Tibial nerve (tissue), 4 donors: ENCODE measurements at regions not wholly inside any gene's neighbourhood (a gene's known extent, or its start where the extent isn't known, plus 50 kb on each side); places are given as distances from the start of the nearest gene placed in this dataset.

Experiments used
- DNase-seq, 2 donors: peaks; one replicate each; pipeline ENCODE4 v3.0.0-alpha.2; 2019; ENCODE audit warnings: low spot score in 2 of 2
- H3K27ac ChIP-seq, 4 donors: fragments of 200-600 bp; sonication (generic) in 3 of 4; one replicate each; pipeline ENCODE4 v1.5.1; 2017 to 2019; ENCODE audit warnings: mild to moderate bottlenecking in 1 of 4
- H3K27me3 ChIP-seq, 2 donors: fragments of 200-600 bp; sonication (generic) in 1 of 2; one replicate each; pipeline versions ENCODE4 v1.5.1 to v1.6.0; 2017 to 2019
- H3K36me3 ChIP-seq, 3 donors: fragments of 200-600 bp; sonication (generic); one replicate each; pipeline ENCODE4 v1.5.1; 2018 to 2019
- H3K4me1 ChIP-seq, 4 donors: fragments of 200-600 bp; sonication (generic) in 3 of 4; one replicate each; pipeline ENCODE4 v1.5.1; 2017 to 2019
- H3K4me3 ChIP-seq, 4 donors: fragments of 200-600 bp; sonication (generic) in 3 of 4; one replicate each; pipeline ENCODE4 v1.5.1; 2017 to 2019; ENCODE audit warnings: mild to moderate bottlenecking in 1 of 4, moderate library complexity in 1 of 4
- H3K9me3 ChIP-seq, 4 donors: fragments of 200-600 bp; sonication (generic) in 3 of 4; one replicate each; pipeline ENCODE4 v1.5.1; 2017 to 2019
- EP300 ChIP-seq, 2 donors: sonication (generic); formaldehyde crosslinking; IDR thresholded peaks; one replicate each; pipeline ENCODE4 v1.6.1; 2017; ENCODE audit warnings: antibody characterized with exemption in 2 of 2, mild to moderate bottlenecking in 1 of 2
- POLR2A ChIP-seq, 2 donors: fragments of 450-650 bp; IDR thresholded peaks; one replicate each; pipeline ENCODE4 v1.6.1; 2017; ENCODE audit warnings: antibody characterized with exemption in 2 of 2, mild to moderate bottlenecking in 2 of 2, moderate library complexity in 2 of 2
- WGBS, 2 donors: methylation state at CpG; one replicate each; pipeline ENCODE4 v1.1.5; 2018; 5-methylcytosine and 5-hydroxymethylcytosine counted together
- TF ChIP-seq, protein P1 (sequence below), 5 experiments: fragments of 200-600 bp in 3 of 5; fragments of 450-650 bp in 2 of 5; sonication (generic) in 3 of 5; IDR thresholded peaks; one replicate each; pipeline ENCODE4 v1.5.1; 2016 to 2019; ENCODE audit warnings: antibody characterized with exemption in 5 of 5, mild to moderate bottlenecking in 3 of 5, moderate library complexity in 2 of 5

DNA sequence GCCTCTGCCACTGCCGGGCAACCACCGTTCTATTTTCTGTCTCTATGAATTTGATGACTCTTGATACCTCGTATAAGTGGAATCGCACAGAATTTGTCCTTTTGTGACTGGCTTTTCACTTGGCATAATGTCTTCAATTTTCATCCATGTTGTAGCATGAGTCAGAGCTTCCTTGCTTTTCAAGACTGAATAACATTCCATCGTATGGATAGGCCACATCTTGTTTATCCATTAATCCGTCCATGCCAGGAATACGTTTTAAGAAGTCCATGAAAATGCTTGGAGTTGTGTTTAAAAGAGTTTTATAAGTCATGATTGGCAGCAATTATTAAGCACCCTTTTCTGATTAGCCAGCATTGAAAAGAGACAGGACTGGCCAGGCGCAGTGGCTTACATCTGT, 53.6 kb upstream of the CLDN10 start:
- 82 to 86% methylated on average over 8 of the region's 8 CpGs for WGBS, 2 donors
- H3K27ac ChIP-seq, result no peak overlapping the region
- H3K4me1 ChIP-seq, result no peaks in the 10 kb centered on the region
- H3K4me3 ChIP-seq, result no peak overlapping the region
- peaks cover 0 to 24% (median 0%) of the 10 kb centered on the region in 4 donors for H3K9me3 ChIP-seq
- no peak for TF ChIP-seq EP300 (IDR thresholded peaks at IDR 0.05)
- TF ChIP-seq POLR2A (IDR thresholded peaks at IDR 0.05), result no peak
- TF ChIP-seq, protein P1, sequence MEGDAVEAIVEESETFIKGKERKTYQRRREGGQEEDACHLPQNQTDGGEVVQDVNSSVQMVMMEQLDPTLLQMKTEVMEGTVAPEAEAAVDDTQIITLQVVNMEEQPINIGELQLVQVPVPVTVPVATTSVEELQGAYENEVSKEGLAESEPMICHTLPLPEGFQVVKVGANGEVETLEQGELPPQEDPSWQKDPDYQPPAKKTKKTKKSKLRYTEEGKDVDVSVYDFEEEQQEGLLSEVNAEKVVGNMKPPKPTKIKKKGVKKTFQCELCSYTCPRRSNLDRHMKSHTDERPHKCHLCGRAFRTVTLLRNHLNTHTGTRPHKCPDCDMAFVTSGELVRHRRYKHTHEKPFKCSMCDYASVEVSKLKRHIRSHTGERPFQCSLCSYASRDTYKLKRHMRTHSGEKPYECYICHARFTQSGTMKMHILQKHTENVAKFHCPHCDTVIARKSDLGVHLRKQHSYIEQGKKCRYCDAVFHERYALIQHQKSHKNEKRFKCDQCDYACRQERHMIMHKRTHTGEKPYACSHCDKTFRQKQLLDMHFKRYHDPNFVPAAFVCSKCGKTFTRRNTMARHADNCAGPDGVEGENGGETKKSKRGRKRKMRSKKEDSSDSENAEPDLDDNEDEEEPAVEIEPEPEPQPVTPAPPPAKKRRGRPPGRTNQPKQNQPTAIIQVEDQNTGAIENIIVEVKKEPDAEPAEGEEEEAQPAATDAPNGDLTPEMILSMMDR (IDR thresholded peaks at IDR 0.05), result no peak
- no peaks in the 10 kb centered on the region for H3K36me3 ChIP-seq
- DNase-seq, result no peak
- H3K27me3 ChIP-seq, result no peaks in the 10 kb centered on the region

DNA sequence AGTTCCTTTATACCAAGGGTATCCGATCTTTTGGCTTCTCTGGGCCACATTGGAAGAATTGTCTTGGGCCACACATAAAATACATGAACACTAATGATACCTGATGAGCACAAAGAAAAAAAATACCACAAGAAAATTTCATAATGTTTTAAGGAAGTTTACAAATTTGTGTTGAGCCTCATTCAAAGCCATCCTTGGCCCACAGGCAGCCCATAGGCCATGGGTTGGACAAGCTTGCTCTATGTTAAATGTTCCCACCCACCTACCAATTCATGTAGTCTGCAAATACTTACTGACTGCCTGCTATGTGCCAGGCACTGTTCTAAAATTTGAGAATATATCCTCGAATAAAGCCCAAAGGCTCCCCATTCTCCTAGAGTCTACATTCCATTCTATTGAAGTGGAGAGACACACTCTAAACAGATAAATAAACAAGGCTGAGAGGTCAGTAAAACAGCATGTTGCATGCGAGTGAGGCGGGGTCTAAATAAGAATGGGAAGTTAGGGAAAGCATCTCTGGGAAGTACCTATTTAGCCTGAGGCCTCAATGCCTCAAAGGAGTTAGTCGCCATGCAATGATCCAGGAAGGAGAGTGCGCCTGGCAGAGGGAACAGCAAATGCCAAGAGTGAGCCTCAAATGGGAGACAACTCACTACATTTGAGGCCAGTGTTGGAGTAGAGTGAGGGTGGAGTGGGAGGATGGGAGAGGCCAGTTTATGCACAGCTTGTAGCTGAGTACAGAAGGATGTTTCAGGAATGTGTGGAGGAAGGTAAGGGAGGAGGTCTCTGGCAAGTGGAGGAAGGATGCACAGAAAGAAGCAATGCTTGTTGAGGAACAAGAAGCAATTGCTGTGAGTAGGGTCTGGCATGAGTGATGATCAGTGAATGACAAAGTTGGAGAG, 52.5 kb upstream of the CLDN10 start:
- no peak for DNase-seq
- 80 to 86% methylated on average over 6 of the region's 6 CpGs for whole genome bisulfite sequencing, 2 donors
- no peak overlapping the region for H3K4me3 ChIP-seq
- H3K27me3 ChIP-seq, result no peaks in the 10 kb centered on the region
- H3K36me3 ChIP-seq, result no peaks in the 10 kb centered on the region
- no peaks in the 10 kb centered on the region for H3K4me1 ChIP-seq
- H3K9me3 ChIP-seq, result peaks cover 0 to 24% (median 0%) of the 10 kb centered on the region in 4 donors
- H3K27ac ChIP-seq, result no peak overlapping the region
- TF ChIP-seq POLR2A (IDR thresholded peaks at IDR 0.05) (no peak), EP300 (IDR thresholded peaks at IDR 0.05) (no peak)
- TF ChIP-seq, protein P1 (IDR thresholded peaks at IDR 0.05), result no peak

GRCh38 chr13:95502216-95502615, 50.3 kb upstream of the CLDN10 start:
- Histone ChIP-seq H3K36me3 (no peaks in the 10 kb centered on the region), H3K4me1 (no peaks in the 10 kb centered on the region), H3K4me3 (no peak overlapping the region), H3K27ac (no peak overlapping the region), H3K9me3 (peaks cover 0 to 17% (median 0%) of the 10 kb centered on the region in 4 donors), H3K27me3 (no peaks in the 10 kb centered on the region)
- TF ChIP-seq POLR2A (IDR thresholded peaks at IDR 0.05), result no peak
- TF ChIP-seq, protein P1 (IDR thresholded peaks at IDR 0.05), result no peak
- WGBS, 2 donors, result 81 to 83% methylated on average over 2 of the region's 2 CpGs
- no peak for DNase-seq
